Activated effector memory CD4-positive, alpha-beta T cell treated with Interleukin-2 at 50 U/mL for 16 hours (primary cell): ENCODE measurements at regions not wholly inside any gene's neighbourhood (a gene's known extent, or its start where the extent isn't known, plus 50 kb on each side); places are given as distances from the start of the nearest gene placed in this dataset.
"Not testable (repeated sequence)": the region's sequence is repeated elsewhere in the genome, so short reads cannot be mapped to it uniquely, and the experiment has no call there.

Experiments
- DNase-seq: peaks from one replicate; pipeline ENCODE4 v3.0.0-alpha.2; 2020

GRCh38 chr10:64626924-64627323 lies 1105.7 kb downstream of the REEP3 start:
- no peak for DNase-seq

DNA sequence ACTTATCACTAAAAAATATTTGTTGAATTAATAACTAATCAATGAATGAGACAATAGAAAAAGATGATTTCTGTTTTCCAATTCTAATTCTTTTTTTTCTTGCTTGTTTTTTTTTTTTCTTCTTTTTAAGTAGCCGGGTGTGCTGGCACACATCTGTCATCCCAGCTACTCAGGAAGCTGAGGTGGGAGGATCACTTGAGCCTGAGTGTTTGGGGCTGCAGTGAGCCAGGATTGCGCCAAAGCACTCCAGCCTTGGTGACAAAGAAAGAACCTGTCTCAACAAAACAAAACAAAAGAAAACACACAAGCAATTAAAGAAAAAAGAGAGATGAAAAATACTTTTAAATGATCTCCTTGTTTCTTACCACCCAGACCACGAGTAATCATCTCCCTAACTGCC lies 1109.3 kb downstream of the REEP3 start:
- no peak for DNase-seq

DNA sequence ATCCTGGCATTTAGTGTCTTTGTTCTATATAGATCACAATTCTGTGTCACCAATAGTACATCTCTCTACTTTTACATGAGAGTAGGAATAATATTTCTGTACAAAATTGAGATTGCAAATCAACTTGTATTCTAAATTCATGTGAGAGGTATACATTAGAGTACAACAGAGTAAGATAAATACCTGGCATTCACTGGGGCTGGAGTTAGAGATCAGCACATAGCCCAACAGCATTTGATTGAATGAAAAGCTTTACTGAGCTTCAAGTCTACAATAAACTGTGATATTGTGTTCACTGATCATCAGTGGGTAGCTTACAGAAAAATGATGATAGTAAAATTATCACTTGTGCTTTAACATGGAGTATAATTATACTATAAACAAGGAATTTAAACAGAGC lies 1114.7 kb downstream of the REEP3 start:
- no peak for DNase-seq

GRCh38 chr10:64636461-64636860 lies 1115.3 kb downstream of the REEP3 start:
- no peak for DNase-seq

DNA sequence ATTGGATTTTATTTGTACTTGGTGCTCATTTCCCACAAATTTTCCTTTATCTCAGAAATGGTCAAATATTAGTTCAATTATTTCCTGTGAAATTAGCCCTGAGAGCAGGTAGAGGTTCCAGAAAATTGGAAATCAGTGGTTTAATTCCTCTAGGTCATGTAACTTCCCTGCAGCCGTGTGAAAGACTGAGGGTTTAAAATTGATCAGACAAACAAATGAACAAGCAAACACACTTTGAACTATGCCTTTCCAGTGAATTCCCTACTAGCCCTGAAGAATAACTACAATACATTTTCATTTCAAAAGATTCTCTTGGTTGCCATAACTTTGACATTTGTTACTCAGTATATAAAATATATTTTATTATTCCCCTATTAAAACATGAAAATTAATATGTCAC lies 1116.7 kb downstream of the REEP3 start:
- no peak for DNase-seq

DNA sequence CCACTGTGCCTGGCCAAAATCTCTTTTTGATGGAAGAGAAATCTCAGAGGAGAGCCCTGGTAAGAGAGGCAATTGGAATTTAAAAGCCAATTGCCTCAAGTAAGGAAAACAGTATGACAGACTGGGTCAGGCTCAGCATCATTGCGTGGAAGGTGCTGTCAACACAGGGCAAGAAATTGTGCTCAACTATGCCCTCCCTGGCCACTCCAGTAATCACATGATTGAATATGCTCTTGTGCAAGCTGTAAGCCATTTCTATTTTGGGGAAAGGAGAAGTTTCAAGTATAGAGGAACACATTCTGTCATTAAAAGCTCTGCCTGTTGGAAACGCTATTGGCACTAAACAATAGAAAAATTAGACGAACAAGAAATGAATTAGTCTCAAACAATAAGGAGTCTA lies 1127.7 kb downstream of the REEP3 start:
- no peak for DNase-seq

DNA sequence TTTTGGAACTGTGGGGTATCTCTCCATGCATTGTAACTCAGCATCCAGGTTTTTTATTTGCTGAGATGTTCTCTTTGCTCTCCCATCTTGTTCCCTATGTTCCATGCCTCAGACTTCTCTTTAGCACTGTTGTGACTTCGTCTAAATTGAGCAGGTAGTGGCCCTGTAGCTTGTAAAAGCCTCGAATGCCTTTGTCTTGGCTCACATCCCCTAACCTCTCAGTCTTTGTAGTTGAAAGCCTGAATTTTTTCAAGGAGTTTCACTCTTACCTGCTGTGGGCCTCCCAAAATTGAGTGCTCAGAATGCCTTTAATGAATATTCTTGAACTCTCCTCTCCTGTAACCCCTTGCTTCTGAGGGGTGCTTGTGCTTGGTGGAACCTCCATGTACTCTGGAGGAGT lies 1137.3 kb downstream of the REEP3 start:
- DNase-seq = no peak

DNA sequence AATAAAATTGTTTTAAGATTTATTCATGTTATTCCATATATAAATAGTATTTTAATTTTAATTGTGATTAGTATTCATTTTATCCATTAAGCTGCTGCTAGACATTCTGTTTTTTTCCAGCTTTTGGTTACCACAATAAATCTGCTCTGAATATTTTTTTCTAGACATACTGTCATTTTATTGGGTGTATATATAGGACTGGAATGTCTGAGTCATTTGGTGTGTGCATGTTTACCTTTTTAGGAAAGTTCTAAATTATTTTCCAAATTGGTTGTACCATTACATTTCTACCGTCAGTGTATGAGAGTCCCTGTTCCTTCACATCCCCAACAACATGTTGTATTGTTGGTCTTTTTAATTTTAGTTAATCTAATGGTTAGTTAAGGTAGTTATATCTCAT lies 1138.1 kb downstream of the REEP3 start:
- DNase-seq = no peak

- no peak for DNase-seq
Observed at GRCh38 chr10:64682043-64682442, 1160.8 kb downstream of the REEP3 start.

DNA sequence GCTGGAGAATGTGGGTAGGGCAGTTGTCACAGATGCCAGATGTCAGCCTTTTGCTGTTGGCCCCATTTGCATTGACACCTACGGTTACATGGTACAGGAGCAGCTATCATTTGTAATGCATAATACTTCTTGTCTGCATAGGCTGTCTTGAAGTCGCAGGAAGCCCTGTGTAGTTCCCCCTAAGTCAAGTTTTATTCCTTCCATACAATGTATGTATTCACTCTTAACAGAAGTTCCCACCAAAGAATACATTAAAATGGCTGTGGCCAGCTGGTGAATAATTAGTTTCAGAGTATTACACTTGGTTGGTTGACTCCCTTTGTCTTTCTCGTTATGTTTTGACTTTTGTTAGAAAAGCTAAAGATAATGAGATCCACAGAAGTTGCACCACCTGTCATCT lies 1169.0 kb downstream of the REEP3 start:
- DNase-seq = no peak

- no peak for DNase-seq
Observed at GRCh38 chr10:64699244-64699643, 1178.0 kb downstream of the REEP3 start.

GRCh38 chr10:64702086-64702485 lies 1180.9 kb downstream of the REEP3 start:
- not testable (repeated sequence) for DNase-seq

DNA sequence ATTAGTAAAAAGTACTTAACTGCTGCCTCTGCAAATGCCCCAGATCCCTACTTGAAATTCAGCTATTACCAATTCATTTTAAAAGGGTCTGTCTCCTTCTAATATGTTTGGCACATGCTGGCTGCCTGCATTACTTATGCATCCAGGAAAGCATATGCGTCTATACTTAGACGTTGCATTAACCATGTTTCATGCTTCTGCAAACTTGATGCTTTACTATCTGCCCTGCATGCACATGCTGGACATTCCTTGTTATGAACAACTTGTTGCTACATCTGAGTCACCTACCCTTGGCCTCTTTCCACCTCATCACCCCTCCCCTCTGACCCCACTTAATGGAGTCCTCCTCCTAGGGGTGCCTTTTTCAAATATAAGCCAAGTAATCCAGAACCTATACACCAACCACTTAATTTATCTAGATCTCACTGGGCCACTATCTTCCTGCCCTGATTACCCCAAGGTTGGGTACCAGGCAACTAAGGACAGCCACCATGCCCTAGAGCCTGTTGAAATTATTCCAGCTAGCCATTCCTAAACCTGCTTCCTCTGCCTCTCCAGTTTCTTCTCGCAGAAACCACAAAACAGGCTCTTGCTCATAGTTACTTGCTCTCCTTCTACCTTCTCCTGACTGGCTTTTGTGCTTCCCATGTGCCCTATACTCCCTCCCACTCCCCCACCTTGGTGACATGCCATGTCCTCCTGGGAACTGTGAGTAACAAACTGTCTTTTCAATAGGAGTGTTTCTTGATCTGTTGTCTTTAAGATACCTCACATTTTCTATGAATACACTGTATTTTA lies 1187.9 kb downstream of the REEP3 start:
- no peak for DNase-seq

DNA sequence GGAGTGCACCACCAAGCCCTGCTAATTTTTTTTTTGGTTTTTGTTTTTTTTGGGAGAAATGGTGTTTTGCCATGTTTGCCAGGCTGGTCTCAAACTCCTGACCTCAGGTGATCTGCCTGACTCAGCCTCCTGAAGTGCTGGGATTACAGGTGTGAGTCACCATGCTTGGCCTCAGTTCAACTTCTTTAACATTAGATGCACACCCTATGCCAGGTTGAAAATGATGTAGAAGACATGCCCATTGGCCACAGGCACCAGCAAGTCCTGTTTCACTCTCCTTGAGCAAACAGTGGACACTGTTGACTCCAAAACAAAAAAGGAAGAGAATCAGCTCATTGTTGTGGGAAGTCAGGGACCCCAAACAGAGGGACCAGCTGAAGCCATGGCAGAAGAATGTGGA lies 1205.3 kb downstream of the REEP3 start:
- DNase-seq = no peak

DNA sequence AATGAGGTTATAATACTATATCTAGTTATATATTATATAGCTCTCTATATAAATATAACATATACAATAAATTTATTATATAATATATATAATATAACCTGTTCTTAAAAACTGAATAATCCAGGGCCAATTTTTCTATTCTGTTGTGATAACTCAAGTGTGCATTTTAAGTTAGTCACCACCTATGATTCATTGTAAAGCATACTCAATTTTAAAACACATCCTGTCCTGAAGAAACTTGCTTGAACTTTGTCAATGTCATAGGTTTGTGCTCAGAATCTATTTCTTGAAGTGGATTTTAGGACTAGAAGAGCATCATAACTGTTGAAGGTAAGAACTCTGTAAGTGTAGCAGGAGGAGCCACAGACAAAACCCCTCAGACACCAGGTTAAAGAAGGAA lies 1209.8 kb downstream of the REEP3 start:
- DNase-seq = no peak

DNA sequence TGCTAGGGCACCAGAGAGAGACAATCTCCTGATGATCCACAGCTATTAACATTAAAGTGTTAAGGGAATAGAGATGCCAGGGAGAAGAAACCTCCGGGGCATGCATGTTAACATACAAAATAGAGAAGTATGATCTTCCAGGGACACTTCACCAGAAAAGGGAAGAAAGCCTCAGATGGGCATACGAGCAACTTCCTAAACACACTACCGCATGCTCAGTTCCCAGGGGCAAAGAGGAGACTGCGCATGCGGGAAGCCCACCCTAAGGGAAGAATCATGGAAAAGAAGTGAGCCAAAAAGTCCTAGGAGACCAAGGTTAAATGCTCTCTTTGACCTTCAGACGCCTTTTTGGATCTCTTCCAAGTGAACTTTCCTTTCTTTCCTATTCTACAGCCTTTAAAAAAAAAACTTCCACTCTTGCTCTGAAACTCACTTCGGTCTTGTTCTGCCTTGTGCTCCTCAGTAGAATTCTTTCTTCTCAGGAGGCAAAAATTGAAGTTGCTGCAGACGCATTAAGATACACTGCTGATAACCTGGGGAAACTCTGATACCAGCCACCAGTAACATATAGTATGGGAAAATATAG lies 1211.3 kb downstream of the REEP3 start:
- no peak for DNase-seq

DNA sequence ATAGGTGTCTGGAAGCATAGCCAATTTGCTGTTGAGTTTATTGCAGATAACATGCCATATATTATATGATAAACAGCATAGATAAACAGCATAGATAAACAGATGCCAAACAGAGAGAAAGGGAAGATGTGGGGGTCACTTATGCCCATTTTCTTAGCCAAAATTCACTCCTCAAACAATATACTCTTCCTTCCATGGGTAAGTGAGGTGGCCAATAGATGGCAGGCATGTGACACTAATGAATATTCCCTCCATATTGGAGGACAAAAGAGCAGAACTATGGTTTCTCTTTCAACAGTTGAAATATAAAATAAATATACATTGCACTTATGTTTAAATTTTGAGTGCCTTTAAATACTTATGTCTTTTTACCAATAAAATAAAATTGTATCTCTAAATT lies 1212.8 kb downstream of the REEP3 start:
- DNase-seq = no peak

GRCh38 chr10:64738462-64738861 lies 1217.3 kb downstream of the REEP3 start:
- no peak for DNase-seq

GRCh38 chr10:64745565-64745964 lies 1224.4 kb downstream of the REEP3 start:
- no peak for DNase-seq

GRCh38 chr10:64750672-64751071 lies 1229.5 kb downstream of the REEP3 start:
- no peak for DNase-seq

DNA sequence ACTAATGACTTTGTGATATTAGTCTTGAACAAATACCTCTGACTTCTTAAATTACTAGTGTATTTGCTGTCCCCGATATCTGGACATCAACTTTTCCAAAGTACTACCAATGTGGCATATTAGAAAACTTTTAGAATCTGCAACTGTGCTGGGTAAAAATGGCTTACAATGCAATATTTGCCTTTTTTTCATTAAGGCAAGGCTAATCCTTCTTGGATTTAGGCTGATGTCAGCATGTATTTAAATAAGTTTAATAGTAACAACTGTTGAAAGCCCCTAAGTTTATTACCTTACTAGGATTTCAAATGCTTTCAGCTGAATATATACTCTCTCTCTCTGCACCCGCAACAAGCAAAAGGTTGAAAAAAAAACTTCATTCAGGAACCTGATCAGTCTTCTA lies 1232.3 kb downstream of the REEP3 start:
- DNase-seq = no peak

DNA sequence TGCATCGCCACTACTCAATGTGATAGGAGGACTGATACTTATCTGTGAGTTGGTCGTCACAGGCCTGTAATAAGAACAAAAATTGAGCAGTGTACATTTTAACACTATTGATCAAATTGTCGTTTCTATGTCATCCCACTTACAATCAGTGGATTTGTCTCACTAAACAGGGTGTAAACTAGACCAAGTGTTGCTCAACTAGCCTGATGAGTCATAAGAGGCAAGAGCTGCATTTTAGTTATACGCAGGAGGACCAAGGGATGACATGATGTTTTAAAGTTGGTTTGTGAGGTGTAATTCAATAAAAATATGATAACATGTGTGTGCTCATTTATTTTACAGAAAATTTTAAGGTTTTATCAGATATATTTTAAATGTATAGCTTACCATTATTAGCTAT lies 1239.2 kb downstream of the REEP3 start:
- no peak for DNase-seq

DNA sequence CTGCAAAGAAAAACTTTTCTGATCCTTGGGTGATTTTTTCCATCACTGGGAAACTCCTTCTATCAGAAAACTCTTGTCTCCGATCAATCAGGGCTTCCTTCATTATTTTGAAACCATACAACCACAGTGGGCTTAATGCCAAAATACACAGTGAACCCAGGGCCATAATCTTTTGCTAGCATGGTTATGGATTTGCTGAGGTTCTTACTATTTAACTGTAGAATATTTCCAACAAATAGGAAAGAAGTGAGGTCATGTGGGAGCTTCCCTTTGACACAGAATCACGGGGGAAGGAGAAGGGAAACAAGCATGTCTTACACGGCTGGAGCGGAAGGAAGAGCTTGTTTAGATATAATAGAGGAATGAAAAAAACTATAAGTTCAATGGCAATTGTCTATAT lies 1241.7 kb downstream of the REEP3 start:
- no peak for DNase-seq

- no peak for DNase-seq
Observed at GRCh38 chr10:64765498-64765897, 1244.3 kb downstream of the REEP3 start.
